Calu3 (cell line): ENCODE measurements at regions not wholly inside any gene's neighbourhood (a gene's known extent, or its start where the extent isn't known, plus 50 kb on each side); places are given as distances from the start of the nearest gene placed in this dataset.

Experiments used
- BruUV-seq: library from RNA; stranded (reverse); fragments of 400-500 nt; replicated peaks from 2 replicates; lab custom pipeline; 2021; lab: Mats Ljungman, UMichigan
- CTCF ChIA-PET: fragments of 300-600 bp; sonication (Branson Sonifier 250); formaldehyde crosslinking; loops from one replicate; lab custom pipeline; 2022; ENCODE audit warnings: antibody characterized with exemption; lab: Charles Lee
- DNase-seq: peaks from one replicate; pipeline ENCODE4 v3.0.0; 2022
- H3K27ac Mint-ChIP-seq: one replicate; pipeline ENCODE4 v1.8.0; 2022; ENCODE audit warnings: mixed read lengths; ENCODE audit not compliant: unreplicated experiment
- H3K27me3 Mint-ChIP-seq: one replicate; pipeline ENCODE4 v1.8.0; 2022; ENCODE audit warnings: mixed read lengths; ENCODE audit not compliant: unreplicated experiment
- H3K36me3 Mint-ChIP-seq: one replicate; pipeline ENCODE4 v1.8.0; 2022; ENCODE audit warnings: mild to moderate bottlenecking, moderate library complexity, mixed read lengths; ENCODE audit not compliant: insufficient read depth, unreplicated experiment
- H3K4me1 Mint-ChIP-seq: one replicate; pipeline ENCODE4 v1.8.0; 2022; ENCODE audit warnings: mild to moderate bottlenecking, low read depth, mixed read lengths; ENCODE audit not compliant: unreplicated experiment
- H3K4me3 Mint-ChIP-seq: one replicate; pipeline ENCODE4 v1.8.0; 2022; ENCODE audit warnings: mild to moderate bottlenecking, low read depth, moderate library complexity, mixed read lengths; ENCODE audit not compliant: unreplicated experiment
- H3K9me3 Mint-ChIP-seq: one replicate; pipeline ENCODE4 v1.8.0; 2022; ENCODE audit warnings: low read depth, mixed read lengths; ENCODE audit not compliant: unreplicated experiment
- CTCF ChIP-seq: fragments of 200-600 bp; IDR thresholded peaks from one replicate; pipeline ENCODE4 v1.8.0; 2022; ENCODE audit warnings: antibody characterized with exemption; ENCODE audit not compliant: unreplicated experiment
- intact Hi-C: fragments of 100-400 bp; cut with micrococcal nuclease; formaldehyde crosslinking; loops from one replicate; pipeline ENCODE4 v1.10.0; 2022; ENCODE audit not compliant: unreplicated experiment

GRCh38 chr6:122126894-122127293 is 272.6 kb upstream of the HSF2 start:
- no peak overlapping the region for H3K4me3 Mint-ChIP-seq

GRCh38 chr6:122128445-122128844 is 271.0 kb upstream of the HSF2 start:
- no peak overlapping the region for H3K27ac Mint-ChIP-seq
- no peak overlapping the region for H3K4me3 Mint-ChIP-seq
- no peaks in the 10 kb centered on the region for H3K36me3 Mint-ChIP-seq
- no peaks in the 10 kb centered on the region for H3K9me3 Mint-ChIP-seq
- CTCF ChIA-PET = no interaction called here
- TF ChIP-seq CTCF = no peak
- no TSS peak for BruUV-seq
- H3K27me3 Mint-ChIP-seq = no peaks in the 10 kb centered on the region
- no peaks in the 10 kb centered on the region for H3K4me1 Mint-ChIP-seq
- intact Hi-C loops = no loop called here
- no peak for DNase-seq

More at GRCh38 chr6:122126894-122127293, 272.6 kb upstream of the HSF2 start:
- Mint-ChIP-seq H3K4me1 (no peaks in the 10 kb centered on the region), H3K27me3 (no peaks in the 10 kb centered on the region), H3K9me3 (no peaks in the 10 kb centered on the region), H3K27ac (no peak overlapping the region), H3K36me3 (no peaks in the 10 kb centered on the region)
- no TSS peak for BruUV-seq
- TF ChIP-seq CTCF = no peak
- CTCF ChIA-PET = no interaction called here
- DNase-seq = no peak
- intact Hi-C loops = no loop called here

GRCh38 chr6:122129313-122130025 is 270.0 kb upstream of the HSF2 start:
- no peak overlapping the region for H3K27ac Mint-ChIP-seq
- no peak for DNase-seq
- intact Hi-C loops = no loop called here
- BruUV-seq = no TSS peak
- no peaks in the 10 kb centered on the region for H3K27me3 Mint-ChIP-seq
- H3K4me1 Mint-ChIP-seq = no peaks in the 10 kb centered on the region
- H3K36me3 Mint-ChIP-seq = no peaks in the 10 kb centered on the region
- no peak for TF ChIP-seq CTCF
- H3K9me3 Mint-ChIP-seq = no peaks in the 10 kb centered on the region
- no peak overlapping the region for H3K4me3 Mint-ChIP-seq
- CTCF ChIA-PET = interaction anchor here (0.6 kb wide), 1 partner anchor 668 kb away, joined by 3 read pairs; no protein-coding TSS in a partner anchor

GRCh38 chr6:122130026-122130348 is 269.5 kb upstream of the HSF2 start:
- DNase-seq = no peak
- Mint-ChIP-seq H3K27ac (no peak overlapping the region), H3K4me3 (no peak overlapping the region), H3K36me3 (no peaks in the 10 kb centered on the region), H3K4me1 (no peaks in the 10 kb centered on the region), H3K9me3 (no peaks in the 10 kb centered on the region), H3K27me3 (no peaks in the 10 kb centered on the region)
- BruUV-seq = no TSS peak
- no peak for TF ChIP-seq CTCF
- intact Hi-C loops = no loop called here
- CTCF ChIA-PET = no interaction called here
